ENCODE measurements at regions not wholly inside any gene's neighbourhood (a gene's known extent, or its start where the extent isn't known, plus 50 kb on each side); places are given as distances from the start of the nearest gene placed in this dataset.
"Not testable (repeated sequence)": the region's sequence is repeated elsewhere in the genome, so short reads cannot be mapped to it uniquely, and the experiment has no call there.

GRCh38 chr1:194477908-194478307, 1291.5 kb upstream of the B3GALT2 start:
- DNase-seq (ENCODE audit: low read depth in 2 of 3, low spot score in 1 of 3): no peak

- no peak for DNase-seq (ENCODE audit: low read depth in 2 of 3, low spot score in 1 of 3)
Observed at GRCh38 chr1:194476872-194477271, 1290.5 kb upstream of the B3GALT2 start.

- DNase-seq (ENCODE audit: low read depth in 2 of 3, low spot score in 1 of 3): no peak
Observed at GRCh38 chr1:194476351-194476750, 1289.9 kb upstream of the B3GALT2 start.

- no peak for DNase-seq (ENCODE audit: low read depth in 2 of 3, low spot score in 1 of 3)
Observed at GRCh38 chr1:194474701-194475100, 1288.3 kb upstream of the B3GALT2 start.

- no peak for DNase-seq (ENCODE audit: low read depth in 2 of 3, low spot score in 1 of 3)
Observed at GRCh38 chr1:194473766-194474165, 1287.4 kb upstream of the B3GALT2 start.

GRCh38 chr1:194469282-194469681, 1282.9 kb upstream of the B3GALT2 start:
- DNase-seq (ENCODE audit: low read depth in 2 of 3, low spot score in 1 of 3): no peak

GRCh38 chr1:194466706-194467105, 1280.3 kb upstream of the B3GALT2 start:
- DNase-seq (ENCODE audit: low read depth in 2 of 3, low spot score in 1 of 3): no peak

GRCh38 chr1:194447636-194448035, 1261.2 kb upstream of the B3GALT2 start:
- no peak for DNase-seq (ENCODE audit: low read depth in 2 of 3, low spot score in 1 of 3)

GRCh38 chr1:194445244-194445643, 1258.8 kb upstream of the B3GALT2 start:
- no peak for DNase-seq (ENCODE audit: low read depth in 2 of 3, low spot score in 1 of 3)

- DNase-seq (ENCODE audit: low read depth in 2 of 3, low spot score in 1 of 3): no peak
Observed at GRCh38 chr1:194442901-194443575, 1256.6 kb upstream of the B3GALT2 start.

GRCh38 chr1:194437135-194437534, 1250.7 kb upstream of the B3GALT2 start:
- no peak for DNase-seq (ENCODE audit: low read depth in 2 of 3, low spot score in 1 of 3)

- DNase-seq (ENCODE audit: low read depth in 2 of 3, low spot score in 1 of 3): no peak
Observed at GRCh38 chr1:194431121-194431520, 1244.7 kb upstream of the B3GALT2 start.

GRCh38 chr1:194420706-194421105, 1234.3 kb upstream of the B3GALT2 start:
- no peak for DNase-seq (ENCODE audit: low read depth in 2 of 3, low spot score in 1 of 3)

- DNase-seq (ENCODE audit: low read depth in 2 of 3, low spot score in 1 of 3): no peak
Observed at GRCh38 chr1:194419721-194420120, 1233.3 kb upstream of the B3GALT2 start.

- no peak for DNase-seq (ENCODE audit: low read depth in 2 of 3, low spot score in 1 of 3)
Observed at GRCh38 chr1:194410756-194411155, 1224.3 kb upstream of the B3GALT2 start.

GRCh38 chr1:194407238-194407637, 1220.8 kb upstream of the B3GALT2 start:
- not testable (repeated sequence) for DNase-seq (ENCODE audit: low read depth in 2 of 3, low spot score in 1 of 3)

- DNase-seq (ENCODE audit: low read depth in 2 of 3, low spot score in 1 of 3): no peak
Observed at GRCh38 chr1:194394676-194395075, 1208.3 kb upstream of the B3GALT2 start.

GRCh38 chr1:194387531-194387930, 1201.1 kb upstream of the B3GALT2 start:
- no peak for DNase-seq (ENCODE audit: low read depth in 2 of 3, low spot score in 1 of 3)

GRCh38 chr1:194378517-194378916, 1192.1 kb upstream of the B3GALT2 start:
- DNase-seq (ENCODE audit: low read depth in 2 of 3, low spot score in 1 of 3): no peak

GRCh38 chr1:194374649-194375048, 1188.2 kb upstream of the B3GALT2 start:
- DNase-seq (ENCODE audit: low read depth in 2 of 3, low spot score in 1 of 3): no peak

- no peak for DNase-seq (ENCODE audit: low read depth in 2 of 3, low spot score in 1 of 3)
Observed at GRCh38 chr1:194372266-194372665, 1185.9 kb upstream of the B3GALT2 start.

GRCh38 chr1:194369622-194370021, 1183.2 kb upstream of the B3GALT2 start:
- no peak for DNase-seq (ENCODE audit: low read depth in 2 of 3, low spot score in 1 of 3)

GRCh38 chr1:194369060-194369459, 1182.6 kb upstream of the B3GALT2 start:
- no peak for DNase-seq (ENCODE audit: low read depth in 2 of 3, low spot score in 1 of 3)

Data from stimulated activated CD4-positive, alpha-beta T cell treated with anti-CD3 and anti-CD28 coated beads, Interleukin-12 subunit alpha, Interleukin-12 subunit beta, amount 100 ng/mL, for 48 hours (primary cell).